ENCODE measurements at regions not wholly inside any gene's neighbourhood (a gene's known extent, or its start where the extent isn't known, plus 50 kb on each side); places are given as distances from the start of the nearest gene placed in this dataset.
"Not testable (repeated sequence)": the region's sequence is repeated elsewhere in the genome, so short reads cannot be mapped to it uniquely, and the experiment has no call there.

- not testable (repeated sequence) for DNase-seq
Measured at GRCh38 chr12:131344715-131345520, 366.0 kb upstream of the SFSWAP start.

- DNase-seq, result no peak
Measured at GRCh38 chr12:131345521-131346436, 365.1 kb upstream of the SFSWAP start.

- no peak for DNase-seq
Measured at GRCh38 chr12:131346555-131347344, 364.1 kb upstream of the SFSWAP start.

- no peak for DNase-seq
Measured at GRCh38 chr12:131347345-131347714, 363.6 kb upstream of the SFSWAP start.

GRCh38 chr12:131347732-131348131 lies 363.2 kb upstream of the SFSWAP start:
- no peak for DNase-seq

GRCh38 chr12:131348231-131348630 lies 362.7 kb upstream of the SFSWAP start:
- DNase-seq, result no peak

GRCh38 chr12:131348646-131349045 lies 362.2 kb upstream of the SFSWAP start:
- no peak for DNase-seq

GRCh38 chr12:131349397-131350127 lies 361.3 kb upstream of the SFSWAP start:
- DNase-seq, result no peak

- no peak for DNase-seq
Measured at GRCh38 chr12:131350943-131351318, 360.0 kb upstream of the SFSWAP start.

GRCh38 chr12:131351319-131352028 lies 359.4 kb upstream of the SFSWAP start:
- DNase-seq, result no peak

- DNase-seq, result no peak
Measured at GRCh38 chr12:131352296-131352900, 358.5 kb upstream of the SFSWAP start.

- no peak for DNase-seq
Measured at GRCh38 chr12:131353376-131353775, 357.5 kb upstream of the SFSWAP start.

- no peak for DNase-seq
Measured at GRCh38 chr12:131353826-131354225, 357.1 kb upstream of the SFSWAP start.

- DNase-seq, result no peak
Measured at GRCh38 chr12:131355361-131356245, 355.3 kb upstream of the SFSWAP start.

GRCh38 chr12:131356485-131357184 lies 354.3 kb upstream of the SFSWAP start:
- DNase-seq, result no peak

- no peak for DNase-seq
Measured at GRCh38 chr12:131357185-131357747, 353.6 kb upstream of the SFSWAP start.

- DNase-seq, result no peak
Measured at GRCh38 chr12:131357920-131358319, 353.0 kb upstream of the SFSWAP start.

GRCh38 chr12:131362291-131363211 lies 348.3 kb upstream of the SFSWAP start:
- DNase-seq, result no peak

All from right kidney (tissue), 1 donor.